DMS53 (cell line): ENCODE measurements at regions not wholly inside any gene's neighbourhood (a gene's known extent, or its start where the extent isn't known, plus 50 kb on each side); places are given as distances from the start of the nearest gene placed in this dataset.
"Not testable (repeated sequence)": the region's sequence is repeated elsewhere in the genome, so short reads cannot be mapped to it uniquely, and the experiment has no call there.

Experiments
- DNase-seq: peaks from one replicate; lab custom pipeline; 2025; lab: John Stamatoyannopoulos, UW

GRCh38 chr2:65568656-65569440, 136.4 kb upstream of the SPRED2 start:
- not testable (repeated sequence) for DNase-seq

- no peak for DNase-seq
Measured at GRCh38 chr2:65566617-65567016, 134.2 kb upstream of the SPRED2 start.

- no peak for DNase-seq
Measured at GRCh38 chr2:65565681-65566080, 133.3 kb upstream of the SPRED2 start.

- DNase-seq = no peak
Measured at GRCh38 chr2:65564299-65564698, 131.9 kb upstream of the SPRED2 start.

- DNase-seq = no peak
Measured at GRCh38 chr2:65562890-65563289, 130.5 kb upstream of the SPRED2 start.

DNA sequence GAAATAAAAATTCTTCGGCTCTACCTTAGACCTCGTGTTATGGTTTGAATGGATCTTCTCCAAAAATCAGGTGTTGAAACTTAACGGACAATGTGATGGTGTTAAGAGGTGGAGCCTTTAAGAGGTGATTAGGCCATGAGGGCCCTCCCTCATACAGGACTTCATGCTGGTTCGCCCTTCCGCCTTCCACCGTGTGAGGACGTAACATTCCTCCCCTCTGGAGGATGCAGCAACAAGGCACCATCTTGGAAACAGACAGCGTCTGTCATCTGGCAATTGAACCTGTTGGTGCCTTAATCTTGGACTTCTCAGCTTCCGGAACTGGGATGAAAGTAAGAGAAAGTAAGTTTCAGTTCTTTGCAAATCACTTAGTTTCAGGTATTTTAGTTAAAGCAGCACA, 126.3 kb upstream of the SPRED2 start:
- no peak for DNase-seq

DNA sequence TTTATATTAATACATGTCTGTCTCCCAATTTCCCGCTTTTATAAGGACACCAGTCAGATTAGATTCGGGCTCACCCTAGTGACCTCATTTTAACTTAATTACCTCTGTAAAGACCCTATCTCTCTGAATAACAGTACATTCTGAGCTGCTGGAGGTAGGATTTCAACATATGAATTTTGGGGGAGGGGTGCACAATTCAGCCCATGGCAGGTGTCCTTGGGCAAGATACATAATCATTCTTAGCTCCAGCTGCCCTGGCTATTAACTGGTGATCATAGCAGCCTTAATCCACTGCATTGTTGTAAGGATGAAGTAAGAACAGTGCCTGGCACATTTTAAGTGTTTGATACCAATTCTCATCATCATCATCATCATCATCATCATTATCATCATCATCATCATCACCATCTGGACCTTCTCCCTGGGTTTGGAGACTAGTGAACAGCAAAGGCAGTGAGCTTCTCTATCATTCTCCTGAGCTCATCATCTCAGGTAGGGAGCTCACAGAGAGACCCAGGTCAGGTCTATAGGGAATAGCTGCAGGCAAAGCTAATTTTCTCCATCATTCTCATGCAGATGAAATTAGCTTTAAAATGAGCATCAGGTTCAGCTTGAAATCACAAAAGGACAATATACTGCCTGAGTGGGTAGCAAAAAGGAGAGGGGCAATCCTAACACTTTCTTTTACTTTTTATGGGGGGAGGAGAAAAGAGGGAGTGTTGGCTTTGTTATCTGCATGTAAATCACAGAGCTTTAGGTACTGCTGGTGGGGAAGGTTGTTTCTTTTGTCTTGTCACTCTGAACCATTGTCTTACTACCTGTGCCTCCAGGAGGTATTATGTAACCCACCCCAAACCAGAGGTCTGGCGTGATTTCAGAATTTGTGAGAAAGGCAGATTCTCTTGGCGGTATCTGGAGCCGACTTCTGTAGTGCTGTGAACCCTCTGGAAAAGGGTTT, 125.5 kb upstream of the SPRED2 start:
- no peak for DNase-seq

- peak; percentile 53 for DNase-seq
Measured at GRCh38 chr2:65554765-65555591, 122.6 kb upstream of the SPRED2 start.

- DNase-seq = no peak
Measured at GRCh38 chr2:65553504-65554074, 121.2 kb upstream of the SPRED2 start.

GRCh38 chr2:65551528-65551927, 119.1 kb upstream of the SPRED2 start:
- DNase-seq = no peak

DNA sequence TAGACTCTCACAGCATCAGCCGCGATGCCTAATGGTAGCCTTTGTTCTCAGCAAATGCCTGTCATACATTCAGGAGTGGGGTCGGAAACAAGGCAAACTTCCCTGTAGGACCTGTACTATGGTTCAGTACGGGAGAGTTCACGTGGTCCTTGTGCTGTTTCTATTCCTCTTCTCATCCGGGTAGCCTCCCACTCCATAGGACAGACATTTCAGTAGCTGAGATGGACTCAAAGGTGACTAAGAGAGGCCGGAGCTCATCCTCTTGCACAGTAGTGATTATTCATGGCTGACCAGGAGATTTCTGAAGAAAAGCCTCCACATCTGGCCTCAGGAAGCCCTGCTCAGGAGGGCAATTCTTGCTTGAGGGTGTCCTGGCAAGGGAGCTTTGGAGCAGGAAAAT, 117.8 kb upstream of the SPRED2 start:
- no peak for DNase-seq

GRCh38 chr2:65549631-65550030, 117.2 kb upstream of the SPRED2 start:
- no peak for DNase-seq

DNA sequence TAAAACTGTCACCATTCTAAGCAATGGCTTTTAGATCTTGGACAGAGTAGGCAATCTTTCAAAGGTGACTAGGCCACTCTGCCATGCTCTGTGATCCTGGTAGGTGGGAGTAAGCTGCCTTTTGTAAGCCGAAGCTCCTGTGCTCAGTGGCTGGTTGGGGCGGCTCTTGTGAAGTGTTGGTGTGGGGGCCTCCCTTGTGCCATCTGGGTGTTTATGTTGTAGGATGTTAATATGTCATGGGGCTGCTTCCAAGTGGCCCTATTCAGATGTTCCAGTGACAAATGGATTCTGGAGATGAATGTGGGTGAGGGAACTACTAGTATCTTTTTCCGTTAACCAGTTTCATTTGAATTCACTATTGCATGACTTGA, 116.8 kb upstream of the SPRED2 start:
- no peak for DNase-seq

- DNase-seq = no peak
Measured at GRCh38 chr2:65548576-65549256, 116.3 kb upstream of the SPRED2 start.

DNA sequence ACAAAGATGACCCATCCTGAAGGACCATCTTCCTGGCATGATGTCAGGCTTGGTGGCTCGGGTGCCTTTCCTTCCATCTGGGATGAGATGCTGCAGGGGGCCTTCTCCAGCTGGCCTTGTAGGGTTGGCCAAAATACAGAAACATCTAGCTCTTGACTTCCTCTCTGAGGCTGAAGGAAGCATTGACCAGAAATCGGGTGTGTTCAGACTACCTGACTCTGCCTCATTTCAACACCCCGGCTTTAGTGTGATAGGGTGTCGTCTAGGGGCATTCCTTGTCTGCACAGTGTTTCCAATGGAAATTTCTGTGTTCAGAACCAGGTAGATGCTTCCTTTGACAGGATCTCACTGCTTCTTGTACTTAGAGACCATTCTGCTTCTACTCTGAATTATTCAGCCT, 115.7 kb upstream of the SPRED2 start:
- DNase-seq = no peak

DNA sequence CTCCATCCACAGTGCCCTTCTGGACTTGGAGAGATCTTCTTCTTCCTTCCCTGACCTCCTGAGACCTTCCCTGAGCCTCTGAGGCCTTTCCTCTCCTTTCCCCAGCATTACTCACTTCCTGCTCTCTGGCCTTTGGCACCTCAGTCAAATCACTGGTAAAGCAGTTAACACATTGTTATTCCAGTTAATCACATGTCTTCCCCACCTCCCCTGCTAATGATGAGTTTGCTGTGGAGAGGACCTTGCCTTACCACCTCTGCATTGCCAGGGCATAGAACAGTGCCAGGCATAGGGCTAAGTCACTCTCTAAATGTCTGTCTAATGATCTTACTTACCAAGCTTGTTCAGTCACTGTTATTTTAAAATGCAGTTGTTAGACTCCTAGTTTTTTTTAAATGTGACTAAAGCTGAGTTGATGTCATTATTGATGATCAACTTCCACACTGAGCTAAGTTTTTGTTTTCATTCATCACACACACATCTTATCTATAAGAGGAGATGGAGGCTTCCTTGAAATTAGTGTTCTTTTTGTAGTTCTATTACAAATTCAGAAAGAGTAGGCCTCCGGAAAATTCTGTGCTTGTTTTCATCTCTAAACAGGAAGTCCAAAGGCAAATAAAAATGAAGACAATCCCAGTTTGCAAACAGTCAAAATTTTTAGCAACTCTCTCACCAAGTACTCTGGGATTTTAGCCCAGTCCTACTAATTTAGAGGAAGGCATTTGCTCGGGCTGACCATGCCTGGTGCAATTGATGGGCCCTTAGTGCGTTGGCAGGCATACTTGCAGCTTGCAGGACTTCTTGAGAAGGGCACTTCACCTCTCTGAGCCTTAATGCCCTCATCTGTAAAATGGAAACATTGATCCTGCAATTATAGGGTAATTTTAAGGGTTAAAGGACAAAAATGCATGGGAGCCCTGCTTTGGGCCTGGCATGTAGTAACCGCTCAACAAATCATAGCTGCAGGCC, 113.7 kb upstream of the SPRED2 start:
- peak; percentile 41 for DNase-seq

- DNase-seq = no peak
Measured at GRCh38 chr2:65541773-65542172, 109.4 kb upstream of the SPRED2 start.

GRCh38 chr2:65539633-65540032, 107.2 kb upstream of the SPRED2 start:
- DNase-seq = no peak

GRCh38 chr2:65537651-65538385, 105.4 kb upstream of the SPRED2 start:
- no peak for DNase-seq
